OCI-LY3 (cell line): ENCODE measurements at regions not wholly inside any gene's neighbourhood (a gene's known extent, or its start where the extent isn't known, plus 50 kb on each side); places are given as distances from the start of the nearest gene placed in this dataset.
A peak's percentile ranks its signal among the peaks of the same experiment; 100 is the strongest.

Source experiments
- H2AFZ ChIP-seq: fragments of 200-600, 300-600 bp; shearing (Covaris generic); 2 replicates; pipeline ENCODE4 v1.6.0; 2014; ENCODE audit warnings: antibody characterized with exemption, low read depth, low read length
- H3K27ac ChIP-seq: fragments of 200-600, 300-600 bp; sonication (generic); 2 replicates; pipeline ENCODE4 v1.5.1; 2014; ENCODE audit warnings: mild to moderate bottlenecking, low read length, moderate library complexity, mixed read lengths
- H3K27me3 ChIP-seq: fragments of 200-600, 300-600 bp; sonication (generic); 2 replicates; pipeline ENCODE4 v1.6.1; 2014; ENCODE audit warnings: low read depth, low read length, mixed read lengths
- H3K36me3 ChIP-seq: fragments of 200-600, 300-600 bp; sonication (generic); replicated peaks from 2 replicates; pipeline ENCODE3; 2014; ENCODE audit warnings: low read depth, low read length, mixed read lengths
- H3K4me1 ChIP-seq: fragments of 300-600, 200-600 bp; sonication (generic); 2 replicates; pipeline ENCODE4 v1.6.1; 2014; ENCODE audit warnings: low read length, mixed read lengths
- H3K4me2 ChIP-seq: fragments of 200-600, 300-600 bp; sonication (generic); 2 replicates; pipeline ENCODE4 v1.6.1; 2014; ENCODE audit warnings: low read length, mixed read lengths
- H3K4me3 ChIP-seq: fragments of 300-600, 200-600 bp; sonication (generic); 2 replicates; pipeline ENCODE4 v1.5.1; 2014; ENCODE audit warnings: antibody characterized with exemption, mild to moderate bottlenecking, low read length, moderate library complexity
- H3K79me2 ChIP-seq: fragments of 300-600, 200-600 bp; shearing (Covaris generic); 2 replicates; pipeline ENCODE4 v1.6.1; 2014; ENCODE audit warnings: mild to moderate bottlenecking, low read length, mixed read lengths
- H3K9ac ChIP-seq: fragments of 300-600, 200-600 bp; shearing (Covaris generic); 2 replicates; pipeline ENCODE4 v1.6.0; 2014; ENCODE audit warnings: mild to moderate bottlenecking, low read length, moderate library complexity
- H3K9me3 ChIP-seq: fragments of 200-600, 300-600 bp; shearing (Covaris generic); 2 replicates; pipeline ENCODE4 v1.6.1; 2014; ENCODE audit warnings: low read length, mixed read lengths; ENCODE audit not compliant: insufficient read depth
- H4K20me1 ChIP-seq: fragments of 200-600, 300-600 bp; sonication (generic); 2 replicates; pipeline ENCODE4 v1.6.1; 2016; ENCODE audit warnings: low read length, mixed read lengths; ENCODE audit not compliant: insufficient read depth
- CTCF ChIP-seq: fragments of 200-600, 300-600 bp; sonication (generic); IDR thresholded peaks from 2 replicates; pipeline ENCODE4 v1.5.1; 2014; ENCODE audit warnings: antibody characterized with exemption, low read length, low read depth
- EZH2phosphoT487 ChIP-seq: fragments of 200-600 bp; shearing (Covaris generic); IDR thresholded peaks from 2 replicates; pipeline ENCODE4 v1.6.1; 2018; ENCODE audit warnings: antibody characterized with exemption, mixed run types, low read depth

GRCh38 chr5:18771097-18771610, 1136.9 kb downstream of the TAF11L14 start:
- Histone ChIP-seq H3K36me3 (no peaks in the 10 kb centered on the region), H3K27ac (no peak overlapping the region), H3K9ac (no peak overlapping the region), H3K27me3 (no peaks in the 10 kb centered on the region), H3K9me3 (no peaks in the 10 kb centered on the region), H3K79me2 (no peaks in the 10 kb centered on the region), H2AFZ (no peak overlapping the region), H3K4me1 (peaks cover 4% of the 10 kb centered on the region; the same call in 1 of the 2 replicates), H3K4me3 (no peak overlapping the region), H3K4me2 (no peak overlapping the region), H4K20me1 (no peaks in the 10 kb centered on the region)
- TF ChIP-seq EZH2phosphoT487 (no peak), CTCF (no peak)

GRCh38 chr5:18772475-18772874, 1138.2 kb downstream of the TAF11L14 start:
- Histone ChIP-seq H3K27ac (no peak overlapping the region), H3K4me2 (peak overlapping the region; percentile 62), H3K4me3 (peak overlapping the region; percentile 68), H3K9me3 (no peaks in the 10 kb centered on the region), H2AFZ (peak overlapping the region; percentile 76; the same call in 1 of the 2 replicates), H3K27me3 (no peaks in the 10 kb centered on the region), H4K20me1 (no peaks in the 10 kb centered on the region), H3K4me1 (peaks cover 4% of the 10 kb centered on the region; the same call in 1 of the 2 replicates), H3K36me3 (no peaks in the 10 kb centered on the region), H3K9ac (peak overlapping the region; percentile 40), H3K79me2 (no peaks in the 10 kb centered on the region)
- TF ChIP-seq CTCF (peak; percentile 60), EZH2phosphoT487 (no peak)

GRCh38 chr5:18778225-18778624, 1144.0 kb downstream of the TAF11L14 start:
- Histone ChIP-seq H3K9me3 (no peaks in the 10 kb centered on the region), H4K20me1 (no peaks in the 10 kb centered on the region), H3K4me1 (no peaks in the 10 kb centered on the region), H3K27ac (no peak overlapping the region), H3K79me2 (no peaks in the 10 kb centered on the region), H3K4me3 (no peak overlapping the region), H3K36me3 (no peaks in the 10 kb centered on the region), H3K4me2 (no peak overlapping the region), H3K9ac (no peak overlapping the region), H2AFZ (no peak overlapping the region), H3K27me3 (no peaks in the 10 kb centered on the region)
- TF ChIP-seq EZH2phosphoT487, result no peak
- TF ChIP-seq CTCF, result no peak

- no peaks in the 10 kb centered on the region for H3K79me2 ChIP-seq
- H4K20me1 ChIP-seq, result no peaks in the 10 kb centered on the region
- no peak overlapping the region for H2AFZ ChIP-seq
- no peak overlapping the region for H3K9ac ChIP-seq
- no peaks in the 10 kb centered on the region for H3K4me1 ChIP-seq
- no peaks in the 10 kb centered on the region for H3K27me3 ChIP-seq
- H3K36me3 ChIP-seq, result no peaks in the 10 kb centered on the region
- H3K27ac ChIP-seq, result no peak overlapping the region
- H3K9me3 ChIP-seq, result no peaks in the 10 kb centered on the region
- no peak overlapping the region for H3K4me2 ChIP-seq
- TF ChIP-seq EZH2phosphoT487, result no peak
- no peak for TF ChIP-seq CTCF
- H3K4me3 ChIP-seq, result no peak overlapping the region
Measured at GRCh38 chr5:18789218-18789998, 1155.1 kb downstream of the TAF11L14 start.
